Lower lobe of right lung (tissue), 2 donors: ENCODE measurements at regions not wholly inside any gene's neighbourhood (a gene's known extent, or its start where the extent isn't known, plus 50 kb on each side); places are given as distances from the start of the nearest gene placed in this dataset.

ENCODE experiments used
- ATAC-seq, 2 donors: fragments of 200-7000 bp; cut with Tn5 transposase; one replicate each; pipeline ENCODE4 v1.9.1; 2020 to 2022; ENCODE audit warnings: mild to moderate bottlenecking in 2 of 2, moderate library complexity in 2 of 2
- DNase-seq: peaks from one replicate; pipeline ENCODE4 v3.0.0-alpha.2; 2020
- H3K27ac ChIP-seq: fragments of 200-600 bp; one replicate; pipeline ENCODE4 v1.8.0; 2022
- H3K27me3 ChIP-seq: fragments of 200-600 bp; one replicate; pipeline ENCODE4 v1.8.0; 2022; ENCODE audit warnings: low read depth
- H3K36me3 ChIP-seq: fragments of 200-600 bp; one replicate; pipeline ENCODE4 v1.8.0; 2022; ENCODE audit warnings: mild to moderate bottlenecking
- H3K4me1 ChIP-seq: fragments of 200-600 bp; one replicate; pipeline ENCODE4 v1.8.0; 2022
- H3K4me3 ChIP-seq: fragments of 200-600 bp; one replicate; pipeline ENCODE4 v1.8.0; 2022; ENCODE audit warnings: mild to moderate bottlenecking
- H3K9me3 ChIP-seq: fragments of 200-600 bp; one replicate; pipeline ENCODE4 v1.8.0; 2022
- intact Hi-C: fragments of 100-400 bp; cut with DNase I; formaldehyde crosslinking; loops from one replicate; pipeline ENCODE4 v1.11.0; 2022
- TF ChIP-seq, protein P1 (sequence below): fragments of 200-600 bp; IDR thresholded peaks from one replicate; pipeline ENCODE4 v1.8.0; 2022; ENCODE audit warnings: antibody characterized with exemption, mild to moderate bottlenecking
- donor health status: DM: no; HTN: yes; CAD: no; lungs with severe emphysema.

DNA sequence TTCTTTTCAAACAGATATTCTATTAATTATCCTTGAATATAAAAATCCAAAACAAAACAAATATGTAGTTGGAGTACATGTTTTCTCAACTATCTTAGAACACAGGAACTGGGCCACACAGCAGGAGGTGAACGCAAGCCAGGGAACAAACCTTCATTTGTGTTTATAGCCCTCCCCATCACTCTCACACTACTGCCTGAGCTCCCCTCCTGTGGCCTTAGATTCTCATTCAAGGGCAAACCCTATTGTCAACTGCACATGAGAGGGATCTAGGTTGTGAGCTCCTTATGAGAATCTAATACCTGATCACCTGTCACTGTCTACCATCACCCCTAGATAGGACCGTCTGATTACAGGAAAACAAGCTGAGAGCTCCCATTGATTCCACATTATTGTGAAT, 427.1 kb upstream of the PRR20A start:
- intact Hi-C loops = no loop called here
- ATAC-seq = no peak

GRCh38 chr13:56718791-56719190, 421.9 kb upstream of the PRR20A start:
- Histone ChIP-seq H3K27ac (no peak overlapping the region), H3K36me3 (no peaks in the 10 kb centered on the region), H3K27me3 (no peaks in the 10 kb centered on the region), H3K4me3 (no peak overlapping the region), H3K4me1 (no peaks in the 10 kb centered on the region), H3K9me3 (no peaks in the 10 kb centered on the region)
- intact Hi-C loops = no loop called here
- ATAC-seq (no peak), DNase-seq (no peak)
- TF ChIP-seq, protein P1, sequence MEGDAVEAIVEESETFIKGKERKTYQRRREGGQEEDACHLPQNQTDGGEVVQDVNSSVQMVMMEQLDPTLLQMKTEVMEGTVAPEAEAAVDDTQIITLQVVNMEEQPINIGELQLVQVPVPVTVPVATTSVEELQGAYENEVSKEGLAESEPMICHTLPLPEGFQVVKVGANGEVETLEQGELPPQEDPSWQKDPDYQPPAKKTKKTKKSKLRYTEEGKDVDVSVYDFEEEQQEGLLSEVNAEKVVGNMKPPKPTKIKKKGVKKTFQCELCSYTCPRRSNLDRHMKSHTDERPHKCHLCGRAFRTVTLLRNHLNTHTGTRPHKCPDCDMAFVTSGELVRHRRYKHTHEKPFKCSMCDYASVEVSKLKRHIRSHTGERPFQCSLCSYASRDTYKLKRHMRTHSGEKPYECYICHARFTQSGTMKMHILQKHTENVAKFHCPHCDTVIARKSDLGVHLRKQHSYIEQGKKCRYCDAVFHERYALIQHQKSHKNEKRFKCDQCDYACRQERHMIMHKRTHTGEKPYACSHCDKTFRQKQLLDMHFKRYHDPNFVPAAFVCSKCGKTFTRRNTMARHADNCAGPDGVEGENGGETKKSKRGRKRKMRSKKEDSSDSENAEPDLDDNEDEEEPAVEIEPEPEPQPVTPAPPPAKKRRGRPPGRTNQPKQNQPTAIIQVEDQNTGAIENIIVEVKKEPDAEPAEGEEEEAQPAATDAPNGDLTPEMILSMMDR = no peak

More for the DNA sequence above, 427.1 kb upstream of the PRR20A start:
- Histone ChIP-seq H3K36me3 (no peaks in the 10 kb centered on the region), H3K27me3 (no peaks in the 10 kb centered on the region), H3K4me3 (no peak overlapping the region), H3K9me3 (no peaks in the 10 kb centered on the region), H3K27ac (no peak overlapping the region), H3K4me1 (no peaks in the 10 kb centered on the region)
- TF ChIP-seq, protein P1 = no peak
- DNase-seq = no peak

DNA sequence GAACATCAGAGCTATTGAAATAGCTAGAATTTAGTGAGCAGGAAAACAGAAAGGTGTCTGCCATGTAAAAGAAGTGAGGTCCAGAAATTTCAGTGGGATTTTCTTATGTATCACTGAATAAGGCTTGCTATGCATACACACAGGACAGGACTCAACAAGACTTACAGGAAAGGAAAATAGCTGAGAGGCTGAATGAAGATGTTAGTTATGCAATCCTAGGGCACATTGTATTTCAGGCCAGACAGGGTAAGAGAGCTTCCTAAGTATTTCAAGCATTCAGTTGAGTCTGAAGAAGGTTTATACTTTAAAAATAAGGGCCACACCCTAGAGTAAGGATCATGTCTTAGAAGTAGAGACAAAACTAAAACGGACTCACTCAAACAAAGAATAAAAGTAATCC, 419.9 kb upstream of the PRR20A start:
- TF ChIP-seq, protein P1 = no peak
- H3K27me3 ChIP-seq = no peaks in the 10 kb centered on the region
- H3K4me1 ChIP-seq = no peaks in the 10 kb centered on the region
- H3K4me3 ChIP-seq = no peak overlapping the region
- ATAC-seq = no peak
- DNase-seq = no peak
- H3K27ac ChIP-seq = no peak overlapping the region
- H3K9me3 ChIP-seq = no peaks in the 10 kb centered on the region
- H3K36me3 ChIP-seq = no peaks in the 10 kb centered on the region
- intact Hi-C loops = no loop called here

- DNase-seq = no peak
- intact Hi-C loops = no loop called here
- Histone ChIP-seq H3K4me3 (no peak overlapping the region), H3K9me3 (no peaks in the 10 kb centered on the region), H3K27me3 (no peaks in the 10 kb centered on the region), H3K27ac (no peak overlapping the region), H3K36me3 (no peaks in the 10 kb centered on the region), H3K4me1 (no peaks in the 10 kb centered on the region)
- TF ChIP-seq, protein P1 = no peak
- no peak for ATAC-seq
Measured at GRCh38 chr13:56735537-56735942, 405.2 kb upstream of the PRR20A start.

DNA sequence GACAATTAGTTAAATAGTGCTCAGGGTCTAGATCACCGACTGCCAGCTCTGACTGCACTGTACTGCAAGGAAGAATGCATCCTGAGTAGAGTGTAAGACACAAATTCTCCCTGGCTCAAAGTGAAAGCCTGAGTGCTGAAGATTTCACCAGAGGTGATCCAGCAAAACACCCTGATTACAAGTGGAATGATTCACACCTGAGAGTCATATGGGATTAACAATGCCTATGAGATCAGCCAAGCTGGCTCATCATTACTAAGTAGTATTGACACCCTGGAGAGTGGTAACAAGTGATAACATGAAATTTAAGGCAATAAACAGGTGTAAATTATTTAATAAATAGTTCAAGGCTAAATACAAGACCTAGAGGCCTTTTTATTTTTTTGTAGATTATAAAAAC, 403.8 kb upstream of the PRR20A start:
- intact Hi-C loops = no loop called here
- no peaks in the 10 kb centered on the region for H3K36me3 ChIP-seq
- no peak overlapping the region for H3K27ac ChIP-seq
- H3K27me3 ChIP-seq = no peaks in the 10 kb centered on the region
- no peaks in the 10 kb centered on the region for H3K4me1 ChIP-seq
- H3K4me3 ChIP-seq = no peak overlapping the region
- TF ChIP-seq, protein P1 = no peak
- no peaks in the 10 kb centered on the region for H3K9me3 ChIP-seq
- ATAC-seq = no peak
- DNase-seq = no peak

GRCh38 chr13:56752636-56753035, 388.1 kb upstream of the PRR20A start:
- Histone ChIP-seq H3K4me1 (no peaks in the 10 kb centered on the region), H3K36me3 (no peaks in the 10 kb centered on the region), H3K27me3 (no peaks in the 10 kb centered on the region), H3K27ac (no peak overlapping the region), H3K4me3 (no peak overlapping the region), H3K9me3 (no peaks in the 10 kb centered on the region)
- ATAC-seq = no peak
- no peak for DNase-seq
- intact Hi-C loops = no loop called here
- TF ChIP-seq, protein P1 = no peak
